ENCODE measurements at regions not wholly inside any gene's neighbourhood (a gene's known extent, or its start where the extent isn't known, plus 50 kb on each side); places are given as distances from the start of the nearest gene placed in this dataset.
"Not testable (repeated sequence)": the region's sequence is repeated elsewhere in the genome, so short reads cannot be mapped to it uniquely, and the experiment has no call there.

DNA sequence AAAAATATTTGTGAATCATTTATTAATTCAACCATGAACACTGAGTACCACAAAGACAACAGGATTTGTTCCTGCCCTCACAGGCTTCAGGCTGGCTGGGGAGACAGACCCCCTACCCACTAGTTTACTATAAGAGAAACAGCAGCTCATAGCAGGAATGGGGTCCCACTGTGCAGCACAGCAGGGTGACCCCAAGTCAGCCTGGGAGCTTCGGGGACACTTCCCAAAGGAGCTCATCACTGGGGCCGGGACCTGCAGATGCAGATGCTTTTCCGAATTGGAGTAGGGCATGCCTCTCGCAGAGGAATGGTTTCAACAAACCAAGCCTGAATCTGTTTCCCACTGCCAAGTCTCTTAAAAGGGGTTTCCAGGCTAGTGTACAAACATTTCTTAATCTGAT, 176.2 kb upstream of the PWP1 start:
- H3K36me3 ChIP-seq (ENCODE audit: control insufficient read depth in 2 of 2, insufficient read depth in 2 of 2, low read length in 1 of 2), result no peaks in the 10 kb centered on the region
- H3K27ac ChIP-seq (ENCODE audit: low read depth in 1 of 2, low read length in 1 of 2), result no peak overlapping the region
- DNase-seq (ENCODE audit: low read depth in 6 of 9, low spot score in 9 of 9), result no peak
- no peaks in the 10 kb centered on the region for H3K27me3 ChIP-seq (ENCODE audit: control insufficient read depth in 2 of 2, insufficient read depth in 1 of 2, low read length in 1 of 2)
- H3K9me3 ChIP-seq (ENCODE audit: control insufficient read depth in 2 of 2, insufficient read depth in 1 of 2, low read length in 1 of 2), result no peaks in the 10 kb centered on the region
- no peak overlapping the region for H3K4me3 ChIP-seq (ENCODE audit: low read length in 2 of 2)
- H3K4me1 ChIP-seq (ENCODE audit: control insufficient read depth in 2 of 2, insufficient read depth in 2 of 2, low read length in 2 of 2), result no peaks in the 10 kb centered on the region
- WGBS, result 96% methylated on average over 4 of the region's 4 CpGs

DNA sequence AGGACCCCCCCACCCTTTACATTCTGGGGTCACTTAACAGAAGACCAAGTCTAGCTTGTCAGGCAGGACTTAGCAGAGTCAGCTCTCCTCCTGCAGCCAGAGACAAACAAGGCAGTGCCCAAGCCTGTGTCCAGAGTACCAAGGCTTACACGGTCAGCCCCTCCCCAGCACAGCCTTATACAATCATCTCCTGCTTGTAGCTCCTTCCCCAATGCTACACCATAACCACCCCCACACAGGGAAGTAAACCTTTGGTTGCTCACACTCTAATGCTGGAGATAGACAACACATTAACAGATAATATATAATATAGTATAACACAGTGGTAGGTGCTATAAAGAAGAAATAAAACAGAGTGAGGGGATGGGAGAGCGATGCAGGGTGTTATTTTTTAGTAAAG, 175.4 kb upstream of the PWP1 start:
- Histone ChIP-seq H3K9me3 (ENCODE audit: control insufficient read depth in 2 of 2, insufficient read depth in 1 of 2, low read length in 1 of 2) (no peaks in the 10 kb centered on the region), H3K36me3 (ENCODE audit: control insufficient read depth in 2 of 2, insufficient read depth in 2 of 2, low read length in 1 of 2) (no peaks in the 10 kb centered on the region), H3K4me1 (ENCODE audit: control insufficient read depth in 2 of 2, insufficient read depth in 2 of 2, low read length in 2 of 2) (no peaks in the 10 kb centered on the region), H3K27ac (ENCODE audit: low read depth in 1 of 2, low read length in 1 of 2) (no peak overlapping the region), H3K4me3 (ENCODE audit: low read length in 2 of 2) (no peak overlapping the region), H3K27me3 (ENCODE audit: control insufficient read depth in 2 of 2, insufficient read depth in 1 of 2, low read length in 1 of 2) (no peaks in the 10 kb centered on the region)
- 98% methylated on average over 2 of the region's 2 CpGs for WGBS
- DNase-seq (ENCODE audit: low read depth in 6 of 9, low spot score in 9 of 9), result no peak

DNA sequence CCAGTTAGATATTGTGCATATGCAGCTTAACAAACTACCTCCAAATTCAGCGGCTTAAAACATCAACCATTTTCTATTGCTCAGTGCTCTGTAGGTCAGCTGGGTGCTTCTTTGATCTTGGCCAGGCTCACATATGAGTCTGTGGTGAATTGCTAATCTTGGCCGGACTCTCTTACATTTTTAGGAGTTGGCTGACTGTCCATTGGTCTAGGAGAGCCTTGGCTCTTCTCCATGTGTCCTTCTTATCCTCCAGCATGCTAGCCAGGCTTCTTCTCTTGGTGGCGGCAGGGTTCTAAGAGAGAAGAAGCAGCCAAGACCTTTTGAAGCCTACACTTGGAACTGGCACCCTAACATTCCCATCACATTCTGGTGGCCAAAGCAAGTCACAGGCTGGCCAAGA, 174.3 kb upstream of the PWP1 start:
- no peak overlapping the region for H3K4me3 ChIP-seq (ENCODE audit: low read length in 2 of 2)
- no peaks in the 10 kb centered on the region for H3K9me3 ChIP-seq (ENCODE audit: control insufficient read depth in 2 of 2, insufficient read depth in 1 of 2, low read length in 1 of 2)
- 96% methylated on average over 3 of the region's 3 CpGs for WGBS
- no peaks in the 10 kb centered on the region for H3K36me3 ChIP-seq (ENCODE audit: control insufficient read depth in 2 of 2, insufficient read depth in 2 of 2, low read length in 1 of 2)
- DNase-seq (ENCODE audit: low read depth in 6 of 9, low spot score in 9 of 9), result no peak
- H3K4me1 ChIP-seq (ENCODE audit: control insufficient read depth in 2 of 2, insufficient read depth in 2 of 2, low read length in 2 of 2), result no peaks in the 10 kb centered on the region
- no peaks in the 10 kb centered on the region for H3K27me3 ChIP-seq (ENCODE audit: control insufficient read depth in 2 of 2, insufficient read depth in 1 of 2, low read length in 1 of 2)
- H3K27ac ChIP-seq (ENCODE audit: low read depth in 1 of 2, low read length in 1 of 2), result no peak overlapping the region

DNA sequence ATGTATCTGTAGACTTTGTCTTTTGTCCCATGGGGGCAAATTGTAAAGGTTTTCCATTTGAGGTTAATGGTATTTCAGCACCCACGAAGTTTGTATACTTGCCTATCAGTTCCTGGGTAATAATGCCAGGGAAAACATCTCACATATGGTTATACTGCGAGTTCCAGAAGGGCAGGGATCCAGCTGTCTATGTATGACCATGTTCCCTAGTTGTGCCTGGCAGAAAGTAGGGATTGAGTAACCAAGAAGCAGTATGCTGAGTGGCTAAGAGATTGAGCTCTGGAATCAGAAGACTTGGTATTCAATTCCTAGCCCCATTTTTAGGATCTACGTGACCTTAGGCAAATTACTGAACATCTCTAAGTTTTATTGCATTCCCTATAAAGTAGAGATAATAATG, 173.2 kb upstream of the PWP1 start:
- no peak overlapping the region for H3K4me3 ChIP-seq (ENCODE audit: low read length in 2 of 2)
- DNase-seq (ENCODE audit: low read depth in 6 of 9, low spot score in 9 of 9), result no peak

DNA sequence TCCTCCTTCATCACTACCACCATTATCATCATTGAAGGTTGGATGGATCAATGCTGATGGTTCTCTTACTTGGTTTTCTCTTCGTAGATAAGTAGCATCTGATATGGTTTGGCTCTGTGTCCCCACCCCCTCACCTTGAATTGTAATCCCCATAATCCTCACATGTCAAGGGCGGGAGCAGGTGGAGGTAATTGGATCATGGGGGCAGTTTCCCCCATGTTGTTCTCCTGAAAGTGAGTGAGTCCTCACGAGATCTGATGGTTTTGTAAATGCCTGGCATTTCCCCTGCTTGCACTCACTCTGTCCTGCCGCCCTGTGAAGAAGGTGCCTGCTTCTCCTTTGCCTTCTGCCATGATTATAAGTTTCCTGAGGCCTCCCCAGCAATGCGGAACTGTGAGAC, 172.4 kb upstream of the PWP1 start:
- no peaks in the 10 kb centered on the region for H3K27me3 ChIP-seq (ENCODE audit: control insufficient read depth in 2 of 2, insufficient read depth in 1 of 2, low read length in 1 of 2)
- 98% methylated on average over 5 of the region's 5 CpGs for WGBS
- no peak overlapping the region for H3K4me3 ChIP-seq (ENCODE audit: low read length in 2 of 2)
- H3K36me3 ChIP-seq (ENCODE audit: control insufficient read depth in 2 of 2, insufficient read depth in 2 of 2, low read length in 1 of 2), result no peaks in the 10 kb centered on the region
- no peak for DNase-seq (ENCODE audit: low read depth in 6 of 9, low spot score in 9 of 9)
- no peaks in the 10 kb centered on the region for H3K9me3 ChIP-seq (ENCODE audit: control insufficient read depth in 2 of 2, insufficient read depth in 1 of 2, low read length in 1 of 2)
- no peaks in the 10 kb centered on the region for H3K4me1 ChIP-seq (ENCODE audit: control insufficient read depth in 2 of 2, insufficient read depth in 2 of 2, low read length in 2 of 2)
- H3K27ac ChIP-seq (ENCODE audit: low read depth in 1 of 2, low read length in 1 of 2), result no peak overlapping the region

More for the DNA sequence above, 173.2 kb upstream of the PWP1 start:
- Histone ChIP-seq H3K4me1 (ENCODE audit: control insufficient read depth in 2 of 2, insufficient read depth in 2 of 2, low read length in 2 of 2) (no peaks in the 10 kb centered on the region), H3K27ac (ENCODE audit: low read depth in 1 of 2, low read length in 1 of 2) (no peak overlapping the region), H3K9me3 (ENCODE audit: control insufficient read depth in 2 of 2, insufficient read depth in 1 of 2, low read length in 1 of 2) (no peaks in the 10 kb centered on the region), H3K36me3 (ENCODE audit: control insufficient read depth in 2 of 2, insufficient read depth in 2 of 2, low read length in 1 of 2) (no peaks in the 10 kb centered on the region), H3K27me3 (ENCODE audit: control insufficient read depth in 2 of 2, insufficient read depth in 1 of 2, low read length in 1 of 2) (no peaks in the 10 kb centered on the region)
- 96% methylated on average over 3 of the region's 3 CpGs for WGBS

DNA sequence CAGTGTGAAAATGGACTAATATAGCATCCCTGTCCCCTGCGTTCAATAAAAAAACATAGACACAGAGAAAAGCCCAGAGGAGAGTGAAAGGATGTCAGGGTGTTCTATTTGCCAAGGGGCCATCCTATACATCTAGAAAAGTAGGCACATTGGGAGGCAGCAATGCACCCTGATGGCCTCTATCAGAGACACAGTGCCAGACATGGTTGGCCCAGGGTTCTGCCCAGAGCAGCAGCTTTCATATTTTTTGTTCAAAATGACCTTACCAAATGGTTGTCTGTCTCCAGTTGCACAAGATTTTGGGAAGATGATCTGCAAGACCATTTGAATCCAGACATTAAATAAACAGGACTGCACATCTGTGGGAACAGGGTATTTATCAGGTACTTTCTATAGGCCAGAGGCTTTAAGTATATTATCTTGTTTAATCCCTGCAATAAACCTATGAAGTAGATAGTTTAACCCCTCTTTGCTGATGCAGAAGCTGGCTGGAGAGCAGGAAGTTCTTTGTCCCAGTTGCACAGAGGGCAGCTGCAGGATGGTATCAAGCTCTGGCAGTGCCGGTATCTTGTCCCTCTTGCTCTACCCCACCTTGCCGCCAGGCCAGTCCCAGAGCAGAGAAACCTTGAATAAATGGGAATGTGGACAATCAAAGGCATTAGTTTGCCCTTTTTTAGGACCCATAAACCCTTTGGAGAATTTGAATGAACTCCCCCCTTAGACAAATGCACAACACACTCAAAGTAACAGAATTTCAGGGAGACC, 171.8 kb upstream of the PWP1 start:
- no peaks in the 10 kb centered on the region for H3K27me3 ChIP-seq (ENCODE audit: control insufficient read depth in 2 of 2, insufficient read depth in 1 of 2, low read length in 1 of 2)
- DNase-seq (ENCODE audit: low read depth in 6 of 9, low spot score in 9 of 9), result no peak
- no peak overlapping the region for H3K4me3 ChIP-seq (ENCODE audit: low read length in 2 of 2)
- H3K9me3 ChIP-seq (ENCODE audit: control insufficient read depth in 2 of 2, insufficient read depth in 1 of 2, low read length in 1 of 2), result no peaks in the 10 kb centered on the region
- 99% methylated on average over 3 of the region's 3 CpGs for WGBS
- H3K4me1 ChIP-seq (ENCODE audit: control insufficient read depth in 2 of 2, insufficient read depth in 2 of 2, low read length in 2 of 2), result no peaks in the 10 kb centered on the region
- H3K36me3 ChIP-seq (ENCODE audit: control insufficient read depth in 2 of 2, insufficient read depth in 2 of 2, low read length in 1 of 2), result no peaks in the 10 kb centered on the region
- H3K27ac ChIP-seq (ENCODE audit: low read depth in 1 of 2, low read length in 1 of 2), result no peak overlapping the region

DNA sequence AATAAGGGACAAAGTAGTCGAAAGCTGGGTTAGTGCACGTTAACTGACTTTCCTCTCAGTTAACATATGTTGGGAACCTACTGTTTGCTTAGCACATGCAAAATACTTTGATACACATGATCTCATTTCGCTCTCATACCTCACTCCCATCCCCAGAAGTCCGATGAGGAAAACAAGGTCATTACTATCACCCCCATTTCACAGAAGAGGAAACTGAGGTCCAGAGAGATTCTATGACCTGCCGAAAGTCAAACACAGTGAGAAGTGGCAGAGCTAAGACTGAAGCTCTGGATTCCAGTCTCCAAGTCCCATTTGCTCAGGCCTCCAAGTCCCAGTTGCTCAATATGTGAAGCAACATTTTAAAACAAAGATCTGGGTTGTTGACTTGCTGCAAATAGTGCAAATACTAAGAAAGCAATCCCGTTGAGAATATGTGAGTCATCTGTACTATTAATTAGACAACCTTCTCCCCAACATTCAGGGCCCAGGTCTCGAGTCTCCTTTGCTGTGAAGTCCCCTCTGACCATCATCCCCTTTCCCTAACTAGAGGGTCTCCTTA, 170.6 kb upstream of the PWP1 start:
- WGBS, result 98% methylated on average over 7 of the region's 7 CpGs
- H3K27ac ChIP-seq (ENCODE audit: low read depth in 1 of 2, low read length in 1 of 2), result peak overlapping the region in 1 of 2 donors; percentile 20
- H3K4me3 ChIP-seq (ENCODE audit: low read length in 2 of 2), result no peak overlapping the region
- DNase-seq (ENCODE audit: low read depth in 6 of 9, low spot score in 9 of 9), result no peak
- no peaks in the 10 kb centered on the region for H3K27me3 ChIP-seq (ENCODE audit: control insufficient read depth in 2 of 2, insufficient read depth in 1 of 2, low read length in 1 of 2)
- H3K36me3 ChIP-seq (ENCODE audit: control insufficient read depth in 2 of 2, insufficient read depth in 2 of 2, low read length in 1 of 2), result no peaks in the 10 kb centered on the region
- no peaks in the 10 kb centered on the region for H3K9me3 ChIP-seq (ENCODE audit: control insufficient read depth in 2 of 2, insufficient read depth in 1 of 2, low read length in 1 of 2)
- no peaks in the 10 kb centered on the region for H3K4me1 ChIP-seq (ENCODE audit: control insufficient read depth in 2 of 2, insufficient read depth in 2 of 2, low read length in 2 of 2)

DNA sequence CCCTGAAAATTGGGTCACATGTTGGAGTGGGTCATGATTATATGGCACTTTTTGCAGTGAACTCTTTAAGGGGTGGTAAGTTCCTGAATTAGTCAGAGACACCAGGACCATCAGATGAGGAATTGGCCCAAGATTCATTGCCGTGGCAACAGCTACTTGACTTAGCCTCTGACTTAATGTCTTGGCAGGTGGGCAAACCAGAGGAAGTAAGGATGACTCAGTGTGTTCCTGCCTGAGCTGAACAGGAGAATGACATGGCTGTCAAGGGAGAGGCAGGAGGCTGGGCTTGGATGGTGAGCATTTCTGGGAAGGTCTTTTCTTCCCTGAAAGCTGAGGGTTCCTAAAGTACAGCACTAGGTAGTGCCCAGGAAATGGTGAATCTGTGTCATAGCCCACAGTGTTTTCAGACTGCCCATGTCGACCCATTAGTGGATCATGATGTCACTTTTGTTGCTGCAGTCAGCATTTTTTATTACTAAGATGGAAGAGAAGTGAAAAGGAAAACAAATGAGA, 170.1 kb upstream of the PWP1 start:
- no peak for DNase-seq (ENCODE audit: low read depth in 6 of 9, low spot score in 9 of 9)
- no peak overlapping the region for H3K4me3 ChIP-seq (ENCODE audit: low read length in 2 of 2)
- peaks cover 0 to 3% of the 10 kb centered on the region in 2 donors for H3K9me3 ChIP-seq (ENCODE audit: control insufficient read depth in 2 of 2, insufficient read depth in 1 of 2, low read length in 1 of 2)
- no peaks in the 10 kb centered on the region for H3K27me3 ChIP-seq (ENCODE audit: control insufficient read depth in 2 of 2, insufficient read depth in 1 of 2, low read length in 1 of 2)
- WGBS, result 18% methylated on average over 2 of the region's 2 CpGs
- no peaks in the 10 kb centered on the region for H3K4me1 ChIP-seq (ENCODE audit: control insufficient read depth in 2 of 2, insufficient read depth in 2 of 2, low read length in 2 of 2)
- peak overlapping the region in 1 of 2 donors; percentile 20 for H3K27ac ChIP-seq (ENCODE audit: low read depth in 1 of 2, low read length in 1 of 2)
- H3K36me3 ChIP-seq (ENCODE audit: control insufficient read depth in 2 of 2, insufficient read depth in 2 of 2, low read length in 1 of 2), result peaks cover 0 to 5% of the 10 kb centered on the region in 2 donors

DNA sequence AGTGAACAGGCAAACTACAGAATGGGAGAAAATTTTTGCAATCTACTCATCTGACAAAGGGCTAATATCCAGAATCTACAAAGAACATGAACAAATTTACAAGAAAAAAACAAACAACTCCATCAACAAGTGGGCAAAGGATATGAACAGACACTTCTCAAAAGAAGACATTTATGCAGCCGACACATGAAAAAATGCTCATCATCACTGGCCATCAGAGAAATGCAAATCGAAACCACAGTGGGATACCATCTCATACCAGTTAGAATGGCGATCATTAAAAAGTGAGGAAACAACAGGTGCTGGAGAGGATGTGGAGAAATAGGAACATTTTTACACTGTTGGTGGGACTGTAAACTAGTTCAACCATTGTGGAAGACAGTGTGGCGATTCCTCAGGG, 167.8 kb upstream of the PWP1 start:
- H3K36me3 ChIP-seq (ENCODE audit: control insufficient read depth in 2 of 2, insufficient read depth in 2 of 2, low read length in 1 of 2), result peaks cover 2 to 16% of the 10 kb centered on the region in 2 donors
- WGBS, result 98% methylated on average over 3 of the region's 4 CpGs

More for the DNA sequence above, 167.8 kb upstream of the PWP1 start:
- not testable (repeated sequence) for H3K9me3 ChIP-seq (ENCODE audit: control insufficient read depth in 2 of 2, insufficient read depth in 1 of 2, low read length in 1 of 2); H3K4me1 ChIP-seq (ENCODE audit: control insufficient read depth in 2 of 2, insufficient read depth in 2 of 2, low read length in 2 of 2); H3K4me3 ChIP-seq (ENCODE audit: low read length in 2 of 2); H3K27ac ChIP-seq (ENCODE audit: low read depth in 1 of 2, low read length in 1 of 2); DNase-seq (ENCODE audit: low read depth in 6 of 9, low spot score in 9 of 9); H3K27me3 ChIP-seq (ENCODE audit: control insufficient read depth in 2 of 2, insufficient read depth in 1 of 2, low read length in 1 of 2)
